ENCODE measurements at regions not wholly inside any gene's neighbourhood (a gene's known extent, or its start where the extent isn't known, plus 50 kb on each side); places are given as distances from the start of the nearest gene placed in this dataset.

DNA sequence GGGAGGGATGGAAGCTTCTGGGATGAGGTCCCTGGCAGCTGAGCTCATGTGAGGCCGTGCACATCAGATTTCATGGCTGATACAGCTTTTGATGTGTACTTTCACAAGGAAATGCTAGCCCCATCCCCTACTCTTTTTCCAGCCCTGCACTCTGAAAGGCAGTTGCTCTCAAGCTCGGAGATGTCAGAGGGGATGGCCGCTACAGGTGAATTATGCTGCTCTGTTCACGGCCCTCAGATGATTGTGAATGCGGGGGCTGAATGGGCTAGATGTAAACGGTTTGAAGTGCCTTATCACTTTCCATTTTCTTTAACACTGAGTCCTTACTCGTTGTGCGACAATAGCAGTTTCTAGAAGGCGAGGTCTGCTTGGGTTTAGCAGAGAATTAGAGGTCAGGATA is 88.0 kb upstream of the RASGRF1 start:
- no peak for TF ChIP-seq ZFX (IDR thresholded peaks at IDR 0.05; ENCODE audit: borderline replicate concordance)
- TF ChIP-seq, protein P1, sequence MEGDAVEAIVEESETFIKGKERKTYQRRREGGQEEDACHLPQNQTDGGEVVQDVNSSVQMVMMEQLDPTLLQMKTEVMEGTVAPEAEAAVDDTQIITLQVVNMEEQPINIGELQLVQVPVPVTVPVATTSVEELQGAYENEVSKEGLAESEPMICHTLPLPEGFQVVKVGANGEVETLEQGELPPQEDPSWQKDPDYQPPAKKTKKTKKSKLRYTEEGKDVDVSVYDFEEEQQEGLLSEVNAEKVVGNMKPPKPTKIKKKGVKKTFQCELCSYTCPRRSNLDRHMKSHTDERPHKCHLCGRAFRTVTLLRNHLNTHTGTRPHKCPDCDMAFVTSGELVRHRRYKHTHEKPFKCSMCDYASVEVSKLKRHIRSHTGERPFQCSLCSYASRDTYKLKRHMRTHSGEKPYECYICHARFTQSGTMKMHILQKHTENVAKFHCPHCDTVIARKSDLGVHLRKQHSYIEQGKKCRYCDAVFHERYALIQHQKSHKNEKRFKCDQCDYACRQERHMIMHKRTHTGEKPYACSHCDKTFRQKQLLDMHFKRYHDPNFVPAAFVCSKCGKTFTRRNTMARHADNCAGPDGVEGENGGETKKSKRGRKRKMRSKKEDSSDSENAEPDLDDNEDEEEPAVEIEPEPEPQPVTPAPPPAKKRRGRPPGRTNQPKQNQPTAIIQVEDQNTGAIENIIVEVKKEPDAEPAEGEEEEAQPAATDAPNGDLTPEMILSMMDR (IDR thresholded peaks at IDR 0.05): no peak
- no peak overlapping the region for H3K27ac ChIP-seq

DNA sequence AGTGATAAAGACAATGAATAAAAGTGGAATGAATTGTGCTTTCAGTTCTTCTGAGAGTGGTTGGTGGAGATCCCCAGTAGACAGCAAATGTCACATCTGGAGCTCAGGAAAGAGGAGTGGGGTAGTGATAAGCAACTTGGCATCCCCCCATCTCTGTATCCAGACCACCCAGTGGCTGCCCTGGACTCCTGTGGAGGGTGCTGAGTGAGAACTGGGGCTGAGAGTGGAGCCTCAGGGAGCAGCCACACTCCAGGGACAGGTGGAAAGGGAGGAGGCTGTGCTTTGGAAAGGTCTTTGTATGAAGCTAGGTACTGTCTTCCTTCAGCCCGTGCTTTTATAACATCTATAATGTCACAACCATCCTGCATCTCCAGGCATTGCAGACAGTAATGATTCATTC is 85.6 kb upstream of the RASGRF1 start:
- no peak overlapping the region for H3K27ac ChIP-seq
- TF ChIP-seq, protein P1 (IDR thresholded peaks at IDR 0.05): no peak
- TF ChIP-seq ZFX (IDR thresholded peaks at IDR 0.05; ENCODE audit: borderline replicate concordance): no peak

DNA sequence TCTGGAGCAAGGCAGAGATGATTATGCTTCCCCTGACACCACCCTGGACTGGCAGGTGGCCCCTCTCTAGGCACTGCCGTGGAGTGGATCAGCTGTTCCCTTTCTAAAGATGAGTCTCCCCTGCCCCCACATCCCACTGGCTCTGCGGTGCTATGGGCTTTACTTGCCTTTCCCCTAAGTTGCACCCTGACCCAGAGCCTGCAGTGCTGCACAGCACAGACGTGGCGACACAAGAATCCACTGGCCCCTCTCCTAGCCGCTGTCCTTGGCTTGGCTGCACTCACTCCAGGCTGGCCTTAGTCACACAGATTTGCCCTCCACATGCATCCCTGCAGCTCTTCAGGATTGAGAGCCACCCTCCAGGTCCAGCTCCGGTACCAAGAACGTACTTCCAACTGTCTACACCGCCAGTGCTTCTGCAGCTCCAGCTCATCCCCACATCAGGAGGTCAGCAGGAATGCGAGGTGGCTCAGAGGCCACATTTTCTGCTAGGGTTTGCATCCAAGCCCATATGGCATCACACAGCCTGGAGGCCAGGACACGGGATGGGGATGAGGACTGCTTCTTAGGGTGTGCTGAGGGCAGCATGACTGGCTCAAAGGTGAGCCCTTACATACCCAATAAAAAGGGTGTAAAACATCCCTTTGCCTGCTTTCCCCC is 82.4 kb upstream of the RASGRF1 start:
- no peak for TF ChIP-seq ZFX (IDR thresholded peaks at IDR 0.05; ENCODE audit: borderline replicate concordance)
- TF ChIP-seq, protein P1 (IDR thresholded peaks at IDR 0.05): no peak
- H3K27ac ChIP-seq: no peak overlapping the region

DNA sequence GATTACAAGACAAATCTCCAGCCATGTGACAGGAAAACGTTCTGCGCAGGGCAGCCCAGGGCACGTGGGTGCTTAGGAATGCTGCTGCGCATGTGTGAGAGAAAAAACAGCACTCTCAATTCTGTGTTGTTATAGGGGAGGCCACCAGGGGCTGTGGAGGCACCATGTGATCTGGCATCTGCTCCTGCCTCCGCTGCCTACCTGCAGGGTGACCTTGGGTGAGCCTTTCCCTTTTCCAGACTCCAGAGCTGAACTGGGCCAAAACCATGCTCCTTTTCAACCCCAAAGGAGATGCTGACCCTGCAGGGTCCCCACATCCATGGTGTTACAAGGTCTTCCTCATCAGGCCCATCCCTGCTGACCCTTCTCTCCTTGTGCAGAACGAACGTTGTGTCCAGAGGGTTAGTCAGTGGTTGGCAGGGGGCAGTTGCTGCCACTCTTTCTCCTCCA is 81.5 kb upstream of the RASGRF1 start:
- H3K27ac ChIP-seq: no peak overlapping the region
- TF ChIP-seq, protein P1 (IDR thresholded peaks at IDR 0.05): no peak
- TF ChIP-seq ZFX (IDR thresholded peaks at IDR 0.05; ENCODE audit: borderline replicate concordance): no peak

DNA sequence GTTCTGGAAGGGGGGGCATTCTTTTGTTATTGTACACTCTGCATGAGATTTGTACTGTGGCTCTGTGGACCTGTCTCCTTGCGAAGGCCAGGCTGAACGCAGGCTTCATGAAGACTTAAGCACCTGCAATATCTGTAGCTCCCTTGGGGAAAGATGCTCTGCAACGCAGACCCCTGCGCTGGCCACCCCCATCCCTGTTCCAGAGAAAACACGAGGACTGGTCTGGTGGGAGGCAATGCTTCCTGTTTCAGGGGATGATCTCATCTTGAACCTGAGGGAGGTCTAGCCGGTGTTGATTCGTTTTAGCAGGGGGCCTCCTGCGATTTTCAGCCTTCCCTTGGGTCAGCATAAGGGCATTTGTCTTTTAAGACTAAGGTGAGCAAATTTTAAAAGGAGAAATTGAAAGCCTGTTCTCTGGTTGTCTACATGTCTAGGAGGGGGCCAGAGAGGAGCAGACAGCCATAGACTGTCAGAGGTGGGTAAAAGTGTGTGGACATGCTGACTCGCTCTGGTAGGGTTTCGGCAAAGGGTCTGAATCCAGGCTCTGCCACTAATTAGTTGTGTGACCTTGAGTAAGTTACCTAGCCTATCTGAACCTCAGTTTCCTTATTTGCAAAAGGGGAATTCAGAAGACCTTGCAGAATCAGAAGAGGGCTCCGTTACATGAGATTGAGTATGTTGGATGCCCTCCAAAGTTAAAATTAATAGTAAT is 80.9 kb upstream of the RASGRF1 start:
- TF ChIP-seq, protein P1 (IDR thresholded peaks at IDR 0.05): no peak
- TF ChIP-seq ZFX (IDR thresholded peaks at IDR 0.05; ENCODE audit: borderline replicate concordance): no peak
- H3K27ac ChIP-seq: no peak overlapping the region

DNA sequence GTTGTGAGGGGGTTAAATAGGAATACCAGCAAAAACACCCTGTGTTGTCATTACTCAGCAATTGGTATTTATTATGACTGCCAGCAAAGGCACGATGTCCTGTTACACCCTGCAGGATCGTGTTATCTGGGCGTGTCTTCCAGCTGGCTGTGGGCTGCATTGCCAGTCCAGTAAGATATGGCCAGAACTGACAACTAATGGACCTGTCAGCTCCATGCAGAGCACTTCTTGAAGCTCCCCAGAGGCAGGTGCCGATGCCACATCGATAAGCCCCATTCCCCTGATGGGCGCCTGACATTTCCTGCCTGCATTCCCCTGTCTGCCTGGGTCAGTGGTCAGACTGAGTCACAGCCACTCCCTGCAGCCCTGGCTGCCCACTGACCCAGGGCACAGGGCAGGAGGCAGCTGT is 79.7 kb upstream of the RASGRF1 start:
- no peak overlapping the region for H3K27ac ChIP-seq
- TF ChIP-seq, protein P1 (IDR thresholded peaks at IDR 0.05): no peak

DNA sequence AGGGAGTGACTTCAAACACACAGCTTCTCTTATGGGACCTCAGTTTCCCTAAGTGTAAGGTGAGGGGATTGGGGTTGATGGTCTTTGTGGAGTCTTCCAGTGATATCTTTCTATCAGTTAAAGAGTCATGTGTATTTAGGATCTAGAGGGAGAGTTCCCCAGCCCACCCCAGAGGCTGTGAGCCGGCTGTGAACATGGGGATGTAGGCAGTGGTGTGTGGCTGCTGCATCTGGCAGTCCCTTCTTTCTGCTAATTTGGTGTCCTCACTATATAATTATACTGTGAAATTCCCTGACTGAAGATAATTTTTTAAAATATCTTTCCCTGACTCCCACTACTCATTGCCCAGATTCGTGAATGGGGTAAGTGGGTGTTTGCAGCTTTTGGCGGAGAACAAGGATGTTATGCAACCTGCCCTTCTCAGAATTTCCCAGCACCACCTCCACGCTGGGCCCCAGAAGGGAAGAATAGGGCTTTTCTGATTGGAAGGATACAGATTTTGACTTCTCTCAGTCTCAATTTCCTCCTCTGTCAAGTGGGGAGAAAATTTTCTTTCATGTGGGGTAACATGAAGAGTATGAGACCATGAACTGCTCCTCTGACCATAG is 79.0 kb upstream of the RASGRF1 start:
- no peak overlapping the region for H3K27ac ChIP-seq
- TF ChIP-seq, protein P1 (IDR thresholded peaks at IDR 0.05): no peak
- TF ChIP-seq ZFX (IDR thresholded peaks at IDR 0.05; ENCODE audit: borderline replicate concordance): no peak

All from 22Rv1 (cell line).